WERI-Rb-1 (cell line): ENCODE measurements at regions not wholly inside any gene's neighbourhood (a gene's known extent, or its start where the extent isn't known, plus 50 kb on each side); places are given as distances from the start of the nearest gene placed in this dataset.

Source experiments
- DNase-seq: peaks from one replicate; pipeline ENCODE4 v3.0.0-alpha.2; 2020
- H3K27ac ChIP-seq: fragments of 250-450 bp; sonication (Bioruptor Pico); 2 replicates; pipeline ENCODE4 v1.5.1; 2020; ENCODE audit warnings: mild to moderate bottlenecking, moderate library complexity
- H3K27me3 ChIP-seq: fragments of 250-450 bp; sonication (Bioruptor Pico); 2 replicates; pipeline ENCODE4 v1.5.1; 2021; ENCODE audit warnings: mild to moderate bottlenecking, low read depth, moderate library complexity; ENCODE audit not compliant: insufficient read depth, severe bottlenecking
- H3K36me3 ChIP-seq: fragments of 250-450 bp; sonication (Bioruptor Pico); 2 replicates; pipeline ENCODE4 v1.5.1; 2020; ENCODE audit warnings: mild to moderate bottlenecking, moderate library complexity
- H3K4me3 ChIP-seq: 2 replicates; pipeline ENCODE4 v1.5.1; 2011; ENCODE audit warnings: low read depth, mild to moderate bottlenecking, control low read depth, low read length
- H3K9me3 ChIP-seq: fragments of 250-450 bp; sonication (Bioruptor Pico); 2 replicates; pipeline ENCODE4 v1.5.1; 2021; ENCODE audit warnings: mild to moderate bottlenecking, moderate library complexity; ENCODE audit not compliant: severe bottlenecking
- TF ChIP-seq, protein P1 (sequence below): IDR thresholded peaks from 2 replicates; pipeline ENCODE4 v1.5.1; 2011; ENCODE audit warnings: low read depth, mild to moderate bottlenecking, control low read depth, inconsistent platforms, low read length

DNA sequence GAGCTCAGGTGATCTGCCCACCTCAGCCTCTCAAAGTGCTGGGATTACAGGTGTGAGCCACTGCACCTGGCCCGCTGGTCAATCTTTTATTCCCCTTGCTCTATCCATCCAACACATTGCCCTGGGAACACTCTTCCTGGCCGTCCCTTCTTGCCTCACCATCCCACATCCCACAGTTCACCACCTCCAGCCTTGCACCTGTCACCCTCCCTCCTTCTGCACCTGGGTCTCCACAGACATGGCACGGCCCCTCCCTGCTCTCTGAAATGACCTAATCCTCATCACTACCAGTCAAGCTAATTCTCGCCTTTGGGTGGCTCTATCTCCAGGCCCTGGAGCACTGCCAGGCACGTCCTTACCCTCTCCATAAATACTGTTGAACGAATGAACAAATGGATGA, 116.9 kb upstream of the TEX51 start:
- no peak overlapping the region for H3K4me3 ChIP-seq
- no peaks in the 10 kb centered on the region for H3K9me3 ChIP-seq
- no peak overlapping the region for H3K27ac ChIP-seq
- TF ChIP-seq, protein P1, sequence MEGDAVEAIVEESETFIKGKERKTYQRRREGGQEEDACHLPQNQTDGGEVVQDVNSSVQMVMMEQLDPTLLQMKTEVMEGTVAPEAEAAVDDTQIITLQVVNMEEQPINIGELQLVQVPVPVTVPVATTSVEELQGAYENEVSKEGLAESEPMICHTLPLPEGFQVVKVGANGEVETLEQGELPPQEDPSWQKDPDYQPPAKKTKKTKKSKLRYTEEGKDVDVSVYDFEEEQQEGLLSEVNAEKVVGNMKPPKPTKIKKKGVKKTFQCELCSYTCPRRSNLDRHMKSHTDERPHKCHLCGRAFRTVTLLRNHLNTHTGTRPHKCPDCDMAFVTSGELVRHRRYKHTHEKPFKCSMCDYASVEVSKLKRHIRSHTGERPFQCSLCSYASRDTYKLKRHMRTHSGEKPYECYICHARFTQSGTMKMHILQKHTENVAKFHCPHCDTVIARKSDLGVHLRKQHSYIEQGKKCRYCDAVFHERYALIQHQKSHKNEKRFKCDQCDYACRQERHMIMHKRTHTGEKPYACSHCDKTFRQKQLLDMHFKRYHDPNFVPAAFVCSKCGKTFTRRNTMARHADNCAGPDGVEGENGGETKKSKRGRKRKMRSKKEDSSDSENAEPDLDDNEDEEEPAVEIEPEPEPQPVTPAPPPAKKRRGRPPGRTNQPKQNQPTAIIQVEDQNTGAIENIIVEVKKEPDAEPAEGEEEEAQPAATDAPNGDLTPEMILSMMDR: no peak
- H3K27me3 ChIP-seq: peaks cover 42% of the 10 kb centered on the region
- DNase-seq: no peak
- no peaks in the 10 kb centered on the region for H3K36me3 ChIP-seq

DNA sequence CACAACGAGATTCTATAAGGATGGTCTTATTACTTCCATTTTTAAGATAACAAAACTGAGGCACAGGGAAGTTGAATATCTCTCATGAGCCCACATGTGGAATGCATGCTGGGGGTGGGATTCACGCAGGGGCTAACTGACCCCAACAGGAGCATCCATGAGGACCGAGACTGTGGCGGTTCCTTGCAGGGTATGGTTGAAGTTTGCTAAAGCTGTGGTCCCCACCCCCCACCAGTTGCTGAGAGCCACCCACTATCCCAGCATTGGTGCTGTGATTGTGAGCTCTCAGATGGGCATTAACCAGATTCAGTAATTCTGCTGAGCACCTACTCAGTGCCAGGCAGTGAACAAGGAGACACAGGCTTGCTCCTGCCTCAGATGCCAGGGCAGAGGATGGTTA, 116.0 kb upstream of the TEX51 start:
- TF ChIP-seq, protein P1: no peak
- Histone ChIP-seq H3K36me3 (no peaks in the 10 kb centered on the region), H3K4me3 (no peak overlapping the region), H3K27me3 (peaks cover 34% of the 10 kb centered on the region), H3K9me3 (no peaks in the 10 kb centered on the region), H3K27ac (no peak overlapping the region)
- no peak for DNase-seq

DNA sequence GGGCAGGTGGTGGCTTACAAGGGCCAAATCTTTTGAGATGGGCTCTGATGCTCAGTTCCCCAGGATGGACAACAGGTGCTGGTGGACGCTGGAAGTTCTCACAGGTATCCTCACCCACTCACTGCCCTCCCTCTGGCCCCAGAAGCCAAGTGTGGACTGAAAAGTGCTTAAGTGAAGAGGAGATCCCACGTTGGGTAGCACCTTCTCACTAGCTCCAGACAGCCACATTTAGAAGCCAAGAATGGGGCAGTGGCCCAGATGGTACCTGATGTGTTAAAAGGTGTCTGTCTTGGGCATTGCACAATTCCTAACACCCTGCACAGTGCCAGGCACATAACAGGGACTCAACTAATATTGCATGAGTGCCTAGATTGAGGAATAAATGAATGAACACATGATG, 115.3 kb upstream of the TEX51 start:
- H3K9me3 ChIP-seq: no peaks in the 10 kb centered on the region
- no peaks in the 10 kb centered on the region for H3K36me3 ChIP-seq
- no peak for DNase-seq
- H3K4me3 ChIP-seq: no peak overlapping the region
- no peak overlapping the region for H3K27ac ChIP-seq
- peaks cover 30% of the 10 kb centered on the region for H3K27me3 ChIP-seq
- TF ChIP-seq, protein P1: no peak

DNA sequence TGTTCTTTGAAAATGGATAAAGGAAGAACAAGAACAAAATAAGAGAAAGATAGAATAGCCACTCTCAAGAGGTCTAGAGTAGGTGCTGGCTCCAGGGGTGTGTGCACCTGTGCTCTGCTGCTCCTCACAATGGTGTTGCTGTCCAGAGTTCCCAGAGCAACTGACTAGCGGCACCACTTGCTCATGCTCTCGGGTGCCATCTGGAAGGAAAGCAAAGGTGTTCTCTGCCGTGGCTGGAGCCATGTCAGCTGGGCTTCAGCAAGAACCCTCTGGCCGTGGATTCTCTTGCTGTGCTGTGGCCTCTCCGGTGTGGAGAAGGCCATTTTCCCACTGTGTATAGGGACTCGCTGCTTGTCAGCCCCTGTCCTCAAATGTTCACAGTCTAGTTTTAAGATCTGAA, 114.6 kb upstream of the TEX51 start:
- Histone ChIP-seq H3K27me3 (peaks cover 29% of the 10 kb centered on the region), H3K4me3 (no peak overlapping the region), H3K36me3 (no peaks in the 10 kb centered on the region), H3K27ac (no peak overlapping the region), H3K9me3 (no peaks in the 10 kb centered on the region)
- no peak for DNase-seq
- TF ChIP-seq, protein P1: no peak

DNA sequence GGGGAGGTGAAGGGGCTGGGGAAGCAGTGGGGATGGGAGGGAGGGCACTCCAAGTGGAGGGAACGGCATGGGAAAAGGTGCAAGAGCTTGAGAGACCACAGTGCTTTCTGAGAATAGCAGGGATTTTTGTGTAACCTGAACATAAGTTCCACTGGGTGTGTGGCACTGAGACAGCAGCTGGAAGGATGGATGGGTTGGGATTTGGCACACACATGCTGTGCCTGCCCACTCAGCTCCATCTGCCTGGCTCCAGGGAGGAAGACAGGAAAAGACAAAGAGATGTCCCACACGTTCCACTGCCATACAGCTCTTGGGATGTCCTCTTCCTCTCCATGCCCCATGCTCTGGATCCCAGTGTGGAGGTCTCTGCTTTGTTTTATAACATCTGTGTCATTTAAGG, 114.1 kb upstream of the TEX51 start:
- Histone ChIP-seq H3K9me3 (no peaks in the 10 kb centered on the region), H3K36me3 (no peaks in the 10 kb centered on the region), H3K4me3 (no peak overlapping the region), H3K27ac (no peak overlapping the region), H3K27me3 (peaks cover 27% of the 10 kb centered on the region)
- DNase-seq: no peak
- TF ChIP-seq, protein P1: no peak

DNA sequence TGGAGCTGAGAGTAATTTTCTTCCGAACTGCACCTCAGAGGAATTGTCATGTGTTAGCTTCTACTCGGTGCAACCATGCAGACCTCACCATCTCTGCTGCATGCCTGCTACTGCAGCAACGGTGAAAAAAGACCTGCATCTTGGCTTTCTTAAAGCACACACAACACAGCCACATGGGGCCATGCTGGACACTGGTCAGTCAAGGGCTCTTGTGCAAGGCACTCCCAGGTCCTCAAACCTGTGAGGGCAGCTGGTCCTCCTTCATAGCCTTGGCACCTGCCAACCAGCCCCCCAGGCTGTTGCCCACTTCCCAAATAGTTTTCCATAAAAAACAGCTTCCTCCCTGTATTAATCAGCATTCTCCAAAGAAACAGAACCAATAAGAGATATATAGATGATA, 113.5 kb upstream of the TEX51 start:
- TF ChIP-seq, protein P1: no peak
- H3K27ac ChIP-seq: no peak overlapping the region

More for the DNA sequence above, 113.5 kb upstream of the TEX51 start:
- H3K4me3 ChIP-seq: no peak overlapping the region
- peaks cover 25% of the 10 kb centered on the region for H3K27me3 ChIP-seq
- no peaks in the 10 kb centered on the region for H3K9me3 ChIP-seq
- no peaks in the 10 kb centered on the region for H3K36me3 ChIP-seq
- no peak for DNase-seq
